ENCODE measurements at regions not wholly inside any gene's neighbourhood (a gene's known extent, or its start where the extent isn't known, plus 50 kb on each side); places are given as distances from the start of the nearest gene placed in this dataset.

DNA sequence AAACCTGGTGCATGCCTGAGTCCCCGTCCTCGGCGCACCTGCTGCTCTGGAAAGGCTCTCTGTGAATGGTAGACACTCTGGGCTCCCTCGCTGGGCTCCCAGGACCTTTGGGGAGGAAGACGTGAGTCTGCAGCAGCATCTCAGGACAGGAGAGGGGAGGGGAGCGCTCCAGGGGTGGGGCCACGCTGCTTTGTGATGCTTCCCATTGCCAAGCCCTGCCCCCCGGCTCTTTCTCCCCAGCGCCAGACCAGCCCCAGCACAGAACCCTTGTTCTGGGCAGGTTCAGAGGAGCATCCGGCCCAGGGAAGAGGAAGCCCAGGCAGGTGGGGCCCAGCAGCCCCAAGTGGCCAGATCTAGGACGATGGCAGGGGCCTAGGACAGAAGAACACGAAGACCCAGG lies 111.2 kb downstream of the BRD1 start:
- Histone ChIP-seq H3K4me3 (replicated peaks; ENCODE audit: low read depth, low read length) (no peak overlapping the region), H3K36me3 (ENCODE audit: control insufficient read depth, insufficient read depth, low read length) (no peaks in the 10 kb centered on the region), H3K27me3 (replicated peaks; ENCODE audit: control insufficient read depth, insufficient read depth, low read length) (no peaks in the 10 kb centered on the region; the same call in 1 of the 2 replicates)
- no peak for TF ChIP-seq CTCF (IDR thresholded peaks at IDR 0.05; ENCODE audit: insufficient read depth, low read length, poor library complexity, severe bottlenecking)
- DNase-seq (ENCODE audit: extremely low read depth, insufficient read length) = no peak

- no peak overlapping the region for H3K4me3 ChIP-seq (replicated peaks; ENCODE audit: low read depth, low read length)
- DNase-seq (ENCODE audit: extremely low read depth, insufficient read length) = no peak
- no peak for TF ChIP-seq CTCF (IDR thresholded peaks at IDR 0.05; ENCODE audit: insufficient read depth, low read length, poor library complexity, severe bottlenecking)
- no peaks in the 10 kb centered on the region; the same call in 1 of the 2 replicates for H3K27me3 ChIP-seq (replicated peaks; ENCODE audit: control insufficient read depth, insufficient read depth, low read length)
- H3K36me3 ChIP-seq (ENCODE audit: control insufficient read depth, insufficient read depth, low read length) = no peaks in the 10 kb centered on the region
Measured at GRCh38 chr22:49715450-49715849, 112.2 kb downstream of the BRD1 start.

- no peaks in the 10 kb centered on the region; the same call in 1 of the 2 replicates for H3K27me3 ChIP-seq (replicated peaks; ENCODE audit: control insufficient read depth, insufficient read depth, low read length)
- no peaks in the 10 kb centered on the region for H3K36me3 ChIP-seq (ENCODE audit: control insufficient read depth, insufficient read depth, low read length)
- no peak for TF ChIP-seq CTCF (IDR thresholded peaks at IDR 0.05; ENCODE audit: insufficient read depth, low read length, poor library complexity, severe bottlenecking)
- H3K4me3 ChIP-seq (replicated peaks; ENCODE audit: low read depth, low read length) = no peak overlapping the region
- DNase-seq (ENCODE audit: extremely low read depth, insufficient read length) = no peak
Measured at GRCh38 chr22:49713003-49713402, 114.7 kb downstream of the BRD1 start.

DNA sequence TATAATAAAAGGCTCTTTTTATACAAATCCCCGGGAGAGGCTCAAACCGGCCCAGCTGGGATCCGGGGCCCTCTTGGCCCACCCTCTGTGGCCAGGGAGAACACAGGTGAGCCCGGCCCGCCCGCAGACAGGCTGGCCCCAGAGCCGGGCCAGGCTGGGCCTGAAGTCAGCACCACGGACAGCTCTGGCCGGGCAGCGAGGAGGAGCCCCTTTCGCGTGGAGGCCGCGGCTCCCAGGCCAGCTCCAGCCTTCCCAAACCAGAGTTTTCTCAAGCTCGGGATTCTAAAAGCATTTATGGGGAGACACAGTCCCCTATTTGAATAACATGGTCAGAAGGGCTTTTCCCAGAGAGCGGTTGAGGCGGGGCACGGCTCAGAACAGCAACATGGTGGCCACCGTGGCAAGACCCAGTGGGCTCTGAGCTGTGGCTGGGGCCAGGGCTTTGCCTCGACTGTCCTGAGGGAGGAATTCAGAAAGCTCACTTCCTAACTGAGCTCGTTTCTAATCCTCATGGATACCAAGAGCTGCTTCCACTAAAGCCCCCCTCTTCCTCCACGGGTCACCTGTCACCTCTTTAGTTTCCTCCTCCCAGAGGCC lies 115.4 kb downstream of the BRD1 start:
- Histone ChIP-seq H3K4me3 (replicated peaks; ENCODE audit: low read depth, low read length) (no peak overlapping the region), H3K27me3 (replicated peaks; ENCODE audit: control insufficient read depth, insufficient read depth, low read length) (no peaks in the 10 kb centered on the region; the same call in 1 of the 2 replicates), H3K36me3 (ENCODE audit: control insufficient read depth, insufficient read depth, low read length) (no peaks in the 10 kb centered on the region)
- no peak for TF ChIP-seq CTCF (IDR thresholded peaks at IDR 0.05; ENCODE audit: insufficient read depth, low read length, poor library complexity, severe bottlenecking)
- DNase-seq (ENCODE audit: extremely low read depth, insufficient read length) = no peak

- Histone ChIP-seq H3K27me3 (replicated peaks; ENCODE audit: control insufficient read depth, insufficient read depth, low read length) (no peaks in the 10 kb centered on the region; the same call in 1 of the 2 replicates), H3K4me3 (replicated peaks; ENCODE audit: low read depth, low read length) (no peak overlapping the region), H3K36me3 (ENCODE audit: control insufficient read depth, insufficient read depth, low read length) (no peaks in the 10 kb centered on the region)
- no peak for TF ChIP-seq CTCF (IDR thresholded peaks at IDR 0.05; ENCODE audit: insufficient read depth, low read length, poor library complexity, severe bottlenecking)
- DNase-seq (ENCODE audit: extremely low read depth, insufficient read length) = no peak
Measured at GRCh38 chr22:49710746-49711145, 116.9 kb downstream of the BRD1 start.

- Histone ChIP-seq H3K27me3 (replicated peaks; ENCODE audit: control insufficient read depth, insufficient read depth, low read length) (no peaks in the 10 kb centered on the region; the same call in 1 of the 2 replicates), H3K4me3 (replicated peaks; ENCODE audit: low read depth, low read length) (no peak overlapping the region), H3K36me3 (ENCODE audit: control insufficient read depth, insufficient read depth, low read length) (no peaks in the 10 kb centered on the region)
- DNase-seq (ENCODE audit: extremely low read depth, insufficient read length) = no peak
- no peak for TF ChIP-seq CTCF (IDR thresholded peaks at IDR 0.05; ENCODE audit: insufficient read depth, low read length, poor library complexity, severe bottlenecking)
Measured at GRCh38 chr22:49709464-49709863, 118.2 kb downstream of the BRD1 start.
